Retinal pigment epithelial cell (primary cell): ENCODE measurements at regions not wholly inside any gene's neighbourhood (a gene's known extent, or its start where the extent isn't known, plus 50 kb on each side); places are given as distances from the start of the nearest gene placed in this dataset.

Source experiments
- DNase-seq: peaks from one replicate; pipeline ENCODE4 v3.0.0-alpha.2; 2010; ENCODE audit warnings: low read depth
- H3K4me3 ChIP-seq: 2 replicates; pipeline ENCODE4 v1.5.1; 2011; ENCODE audit warnings: mild to moderate bottlenecking, low read length, control low read depth, moderate library complexity
- CTCF ChIP-seq: conservative IDR thresholded peaks from 2 replicates; pipeline ENCODE4 v1.5.1; 2011; ENCODE audit warnings: low read depth, low read length, control low read depth, inconsistent platforms

DNA sequence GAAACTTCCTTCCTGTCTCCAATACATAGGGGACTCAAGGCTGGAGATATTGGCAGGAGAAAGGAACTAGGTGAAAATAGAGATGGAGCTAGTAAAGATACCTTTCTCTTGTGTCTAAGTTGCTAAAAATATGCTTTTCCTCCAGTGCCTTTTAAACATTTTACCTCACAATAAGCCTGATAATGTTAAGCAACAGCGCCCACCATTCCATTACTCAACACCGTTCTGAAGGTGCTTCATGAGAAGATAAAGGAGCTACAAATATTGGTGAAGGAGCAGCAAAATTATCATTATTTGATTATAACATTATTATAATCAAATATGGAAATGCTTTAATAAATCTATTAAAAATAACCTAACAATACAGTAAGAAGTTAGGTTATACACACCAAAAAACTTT, 83.6 kb upstream of the BARX2 start:
- no peak for DNase-seq
- TF ChIP-seq CTCF: no peak
- no peak overlapping the region for H3K4me3 ChIP-seq

DNA sequence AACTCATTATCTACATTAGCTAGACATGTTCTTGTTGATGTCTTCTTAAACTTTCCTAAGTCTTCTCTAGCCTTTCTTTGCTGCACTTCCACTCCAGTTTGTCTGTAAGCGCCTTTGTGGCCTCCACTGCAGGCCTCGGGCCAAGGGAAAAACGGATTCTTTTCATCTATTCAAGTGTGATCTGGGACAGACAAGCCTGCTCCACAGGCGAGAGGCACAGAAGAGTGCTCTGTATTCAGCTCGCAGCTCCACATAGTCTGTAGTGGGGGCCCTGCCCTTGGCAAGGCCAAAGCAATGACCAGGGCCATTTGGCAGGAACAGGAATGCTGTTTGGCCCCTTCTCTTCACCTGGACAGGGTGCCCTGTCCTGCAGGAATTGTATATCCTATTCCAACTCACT, 84.1 kb upstream of the BARX2 start:
- H3K4me3 ChIP-seq: no peak overlapping the region
- DNase-seq: no peak
- no peak for TF ChIP-seq CTCF

DNA sequence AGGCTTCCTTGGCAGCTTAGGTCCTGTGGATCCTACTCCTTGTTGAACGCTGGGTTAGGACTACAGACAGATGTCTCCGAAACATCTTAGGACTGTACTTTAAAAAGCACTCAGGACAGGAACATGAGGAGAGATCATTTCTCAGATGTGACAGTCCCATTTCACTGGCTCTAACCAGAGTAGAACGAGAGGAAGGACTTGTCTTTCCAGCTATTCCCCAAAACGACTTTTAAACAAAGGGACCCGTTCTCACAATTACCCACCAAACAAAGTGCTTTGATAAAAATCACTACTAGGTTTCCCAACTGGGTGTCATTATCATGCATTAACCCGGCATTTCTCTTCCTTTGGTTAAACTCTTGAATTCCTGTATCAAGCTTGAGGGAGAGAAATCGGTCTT, 84.7 kb upstream of the BARX2 start:
- no peak for TF ChIP-seq CTCF
- DNase-seq: no peak
- H3K4me3 ChIP-seq: no peak overlapping the region

DNA sequence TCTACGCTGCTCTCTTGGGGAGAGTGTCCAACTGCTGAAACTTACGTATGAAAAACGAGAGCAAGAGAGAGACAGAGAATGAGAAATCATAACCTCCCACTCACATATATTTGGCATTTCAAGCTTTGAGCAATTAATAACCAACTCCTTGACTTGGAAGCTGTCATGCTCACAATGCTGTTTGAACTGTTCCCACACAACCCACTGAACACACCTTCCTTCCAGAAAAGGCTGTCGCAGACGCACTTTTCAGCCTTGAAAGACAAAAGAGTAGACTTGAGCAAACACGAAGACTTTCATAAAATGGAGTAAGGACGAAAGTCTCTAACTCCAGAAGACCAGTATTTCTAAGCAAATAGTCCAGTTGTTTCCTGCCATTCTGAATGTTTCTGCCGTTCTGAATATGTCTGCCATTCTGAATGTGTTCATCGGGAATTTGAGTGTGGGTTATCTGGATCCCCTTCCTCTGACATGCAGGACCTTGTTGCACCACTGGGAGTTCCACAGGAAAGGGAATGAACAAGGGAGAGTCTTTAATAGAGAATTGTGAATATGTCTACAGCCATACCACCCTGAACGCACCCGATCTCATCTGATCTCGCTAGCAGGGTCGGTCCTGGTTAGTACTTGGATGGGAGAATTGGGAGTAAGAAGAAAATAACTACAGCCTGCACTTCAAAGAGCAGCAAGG, 86.2 kb upstream of the BARX2 start:
- DNase-seq: no peak
- TF ChIP-seq CTCF: no peak
- no peak overlapping the region for H3K4me3 ChIP-seq

DNA sequence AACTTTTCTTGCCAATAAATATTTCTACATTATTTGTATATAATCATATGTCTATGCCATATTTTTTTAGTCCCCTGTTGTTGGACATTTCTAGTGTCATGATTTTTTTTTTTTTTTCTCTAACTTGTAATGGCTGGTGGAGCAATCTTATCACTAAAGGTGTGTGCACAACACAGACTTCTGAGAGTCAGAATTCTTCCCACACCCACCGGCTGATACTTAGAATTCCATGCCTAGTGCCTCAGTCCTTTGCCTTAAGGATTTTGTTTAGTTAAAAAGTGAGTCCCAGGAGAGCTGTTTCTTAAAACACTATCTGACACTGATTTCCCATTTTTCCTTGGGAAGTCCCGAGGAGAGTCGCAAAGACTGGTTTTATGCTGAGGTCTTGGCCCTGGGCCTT, 87.7 kb upstream of the BARX2 start:
- H3K4me3 ChIP-seq: no peak overlapping the region

GRCh38 chr11:129286813-129287212, 88.8 kb upstream of the BARX2 start:
- no peak overlapping the region for H3K4me3 ChIP-seq
- DNase-seq: no peak
- TF ChIP-seq CTCF: no peak

More for the DNA sequence above, 87.7 kb upstream of the BARX2 start:
- DNase-seq: no peak
- TF ChIP-seq CTCF: no peak

DNA sequence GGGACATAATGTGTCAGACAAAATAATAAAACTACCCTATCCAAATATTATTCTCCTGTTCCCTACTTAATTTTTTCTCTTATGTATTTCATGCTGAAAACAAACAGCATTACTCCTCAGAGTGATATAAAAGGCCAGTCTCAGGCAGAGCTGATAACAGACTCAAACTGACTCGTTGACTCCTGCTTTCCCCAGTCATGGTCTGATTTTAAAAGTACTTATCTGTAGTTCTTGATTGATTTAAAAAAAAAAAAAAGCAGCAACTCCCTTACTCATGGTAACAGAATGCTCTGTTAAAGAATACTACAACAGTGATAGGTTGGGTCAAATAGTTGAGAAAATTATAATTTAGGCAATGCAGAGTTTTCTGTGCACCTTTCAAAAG, 90.3 kb upstream of the BARX2 start:
- no peak overlapping the region for H3K4me3 ChIP-seq
- no peak for DNase-seq
- no peak for TF ChIP-seq CTCF
